ENCODE measurements at regions not wholly inside any gene's neighbourhood (a gene's known extent, or its start where the extent isn't known, plus 50 kb on each side); places are given as distances from the start of the nearest gene placed in this dataset.

GRCh38 chr16:75899163-75899562 is 172.9 kb upstream of the CPHXL start:
- Histone ChIP-seq H3K4me1 (ENCODE audit: control insufficient read depth in 1 of 2, insufficient read depth in 2 of 2, low read length in 2 of 2) (no peaks in the 10 kb centered on the region), H3K27me3 (ENCODE audit: low read depth, low read length) (no peaks in the 10 kb centered on the region), H3K9me3 (ENCODE audit: control insufficient read depth in 1 of 2, low read length in 2 of 2) (no peaks in the 10 kb centered on the region), H3K4me3 (ENCODE audit: low read depth in 1 of 2, low read length in 2 of 2) (no peak overlapping the region), H3K36me3 (ENCODE audit: control insufficient read depth in 1 of 2, insufficient read depth in 2 of 2, low read length in 2 of 2) (no peaks in the 10 kb centered on the region), H3K27ac (ENCODE audit: low read length) (no peak overlapping the region)

GRCh38 chr16:75908331-75909117 is 182.2 kb upstream of the CPHXL start:
- no peak overlapping the region for H3K27ac ChIP-seq (ENCODE audit: low read length)
- no peaks in the 10 kb centered on the region for H3K27me3 ChIP-seq (ENCODE audit: low read depth, low read length)
- H3K4me1 ChIP-seq (ENCODE audit: control insufficient read depth in 1 of 2, insufficient read depth in 2 of 2, low read length in 2 of 2): no peaks in the 10 kb centered on the region
- H3K4me3 ChIP-seq (ENCODE audit: low read depth in 1 of 2, low read length in 2 of 2): no peak overlapping the region
- H3K9me3 ChIP-seq (ENCODE audit: control insufficient read depth in 1 of 2, low read length in 2 of 2): no peaks in the 10 kb centered on the region
- no peaks in the 10 kb centered on the region for H3K36me3 ChIP-seq (ENCODE audit: control insufficient read depth in 1 of 2, insufficient read depth in 2 of 2, low read length in 2 of 2)

GRCh38 chr16:75909746-75910145 is 183.5 kb upstream of the CPHXL start:
- Histone ChIP-seq H3K36me3 (ENCODE audit: control insufficient read depth in 1 of 2, insufficient read depth in 2 of 2, low read length in 2 of 2) (no peaks in the 10 kb centered on the region), H3K27me3 (ENCODE audit: low read depth, low read length) (no peaks in the 10 kb centered on the region), H3K4me3 (ENCODE audit: low read depth in 1 of 2, low read length in 2 of 2) (no peak overlapping the region), H3K9me3 (ENCODE audit: control insufficient read depth in 1 of 2, low read length in 2 of 2) (no peaks in the 10 kb centered on the region), H3K4me1 (ENCODE audit: control insufficient read depth in 1 of 2, insufficient read depth in 2 of 2, low read length in 2 of 2) (no peaks in the 10 kb centered on the region), H3K27ac (ENCODE audit: low read length) (no peak overlapping the region)

- H3K27me3 ChIP-seq (ENCODE audit: low read depth, low read length): no peaks in the 10 kb centered on the region
- no peak overlapping the region for H3K27ac ChIP-seq (ENCODE audit: low read length)
- no peak overlapping the region for H3K4me3 ChIP-seq (ENCODE audit: low read depth in 1 of 2, low read length in 2 of 2)
- no peaks in the 10 kb centered on the region for H3K9me3 ChIP-seq (ENCODE audit: control insufficient read depth in 1 of 2, low read length in 2 of 2)
- no peaks in the 10 kb centered on the region for H3K36me3 ChIP-seq (ENCODE audit: control insufficient read depth in 1 of 2, insufficient read depth in 2 of 2, low read length in 2 of 2)
- no peaks in the 10 kb centered on the region for H3K4me1 ChIP-seq (ENCODE audit: control insufficient read depth in 1 of 2, insufficient read depth in 2 of 2, low read length in 2 of 2)
Observed at GRCh38 chr16:75911896-75912295, 185.6 kb upstream of the CPHXL start.

- Histone ChIP-seq H3K36me3 (ENCODE audit: control insufficient read depth in 1 of 2, insufficient read depth in 2 of 2, low read length in 2 of 2) (no peaks in the 10 kb centered on the region), H3K27ac (ENCODE audit: low read length) (no peak overlapping the region), H3K27me3 (ENCODE audit: low read depth, low read length) (no peaks in the 10 kb centered on the region), H3K4me3 (ENCODE audit: low read depth in 1 of 2, low read length in 2 of 2) (no peak overlapping the region), H3K4me1 (ENCODE audit: control insufficient read depth in 1 of 2, insufficient read depth in 2 of 2, low read length in 2 of 2) (no peaks in the 10 kb centered on the region), H3K9me3 (ENCODE audit: control insufficient read depth in 1 of 2, low read length in 2 of 2) (no peaks in the 10 kb centered on the region)
Observed at GRCh38 chr16:75913958-75914357, 187.7 kb upstream of the CPHXL start.

- no peaks in the 10 kb centered on the region for H3K36me3 ChIP-seq (ENCODE audit: control insufficient read depth in 1 of 2, insufficient read depth in 2 of 2, low read length in 2 of 2)
- H3K9me3 ChIP-seq (ENCODE audit: control insufficient read depth in 1 of 2, low read length in 2 of 2): no peaks in the 10 kb centered on the region
- H3K4me3 ChIP-seq (ENCODE audit: low read depth in 1 of 2, low read length in 2 of 2): no peak overlapping the region
- H3K27me3 ChIP-seq (ENCODE audit: low read depth, low read length): no peaks in the 10 kb centered on the region
- no peak overlapping the region for H3K27ac ChIP-seq (ENCODE audit: low read length)
- H3K4me1 ChIP-seq (ENCODE audit: control insufficient read depth in 1 of 2, insufficient read depth in 2 of 2, low read length in 2 of 2): no peaks in the 10 kb centered on the region
Observed at GRCh38 chr16:75916451-75916850, 190.2 kb upstream of the CPHXL start.

GRCh38 chr16:75918109-75918508 is 191.8 kb upstream of the CPHXL start:
- Histone ChIP-seq H3K4me3 (ENCODE audit: low read depth in 1 of 2, low read length in 2 of 2) (no peak overlapping the region), H3K9me3 (ENCODE audit: control insufficient read depth in 1 of 2, low read length in 2 of 2) (no peaks in the 10 kb centered on the region), H3K4me1 (ENCODE audit: control insufficient read depth in 1 of 2, insufficient read depth in 2 of 2, low read length in 2 of 2) (no peaks in the 10 kb centered on the region), H3K27me3 (ENCODE audit: low read depth, low read length) (no peaks in the 10 kb centered on the region), H3K27ac (ENCODE audit: low read length) (no peak overlapping the region), H3K36me3 (ENCODE audit: control insufficient read depth in 1 of 2, insufficient read depth in 2 of 2, low read length in 2 of 2) (no peaks in the 10 kb centered on the region)

- Histone ChIP-seq H3K27me3 (ENCODE audit: low read depth, low read length) (no peaks in the 10 kb centered on the region), H3K4me3 (ENCODE audit: low read depth in 1 of 2, low read length in 2 of 2) (no peak overlapping the region)
Observed at GRCh38 chr16:75919664-75920063, 193.4 kb upstream of the CPHXL start.

GRCh38 chr16:75921281-75921680 is 195.0 kb upstream of the CPHXL start:
- no peaks in the 10 kb centered on the region for H3K36me3 ChIP-seq (ENCODE audit: control insufficient read depth in 1 of 2, insufficient read depth in 2 of 2, low read length in 2 of 2)
- H3K4me3 ChIP-seq (ENCODE audit: low read depth in 1 of 2, low read length in 2 of 2): no peak overlapping the region
- H3K4me1 ChIP-seq (ENCODE audit: control insufficient read depth in 1 of 2, insufficient read depth in 2 of 2, low read length in 2 of 2): no peaks in the 10 kb centered on the region
- H3K27ac ChIP-seq (ENCODE audit: low read length): no peak overlapping the region
- no peaks in the 10 kb centered on the region for H3K9me3 ChIP-seq (ENCODE audit: control insufficient read depth in 1 of 2, low read length in 2 of 2)
- no peaks in the 10 kb centered on the region for H3K27me3 ChIP-seq (ENCODE audit: low read depth, low read length)

More at GRCh38 chr16:75919664-75920063, 193.4 kb upstream of the CPHXL start:
- no peaks in the 10 kb centered on the region for H3K9me3 ChIP-seq (ENCODE audit: control insufficient read depth in 1 of 2, low read length in 2 of 2)
- no peaks in the 10 kb centered on the region for H3K4me1 ChIP-seq (ENCODE audit: control insufficient read depth in 1 of 2, insufficient read depth in 2 of 2, low read length in 2 of 2)
- no peaks in the 10 kb centered on the region for H3K36me3 ChIP-seq (ENCODE audit: control insufficient read depth in 1 of 2, insufficient read depth in 2 of 2, low read length in 2 of 2)
- H3K27ac ChIP-seq (ENCODE audit: low read length): no peak overlapping the region

- Histone ChIP-seq H3K27me3 (ENCODE audit: low read depth, low read length) (no peaks in the 10 kb centered on the region), H3K27ac (ENCODE audit: low read length) (no peak overlapping the region), H3K4me3 (ENCODE audit: low read depth in 1 of 2, low read length in 2 of 2) (no peak overlapping the region), H3K4me1 (ENCODE audit: control insufficient read depth in 1 of 2, insufficient read depth in 2 of 2, low read length in 2 of 2) (no peaks in the 10 kb centered on the region), H3K9me3 (ENCODE audit: control insufficient read depth in 1 of 2, low read length in 2 of 2) (no peaks in the 10 kb centered on the region), H3K36me3 (ENCODE audit: control insufficient read depth in 1 of 2, insufficient read depth in 2 of 2, low read length in 2 of 2) (no peaks in the 10 kb centered on the region)
Observed at GRCh38 chr16:75922250-75922649, 196.0 kb upstream of the CPHXL start.

- Histone ChIP-seq H3K9me3 (ENCODE audit: control insufficient read depth in 1 of 2, low read length in 2 of 2) (no peaks in the 10 kb centered on the region), H3K27ac (ENCODE audit: low read length) (no peak overlapping the region), H3K4me1 (ENCODE audit: control insufficient read depth in 1 of 2, insufficient read depth in 2 of 2, low read length in 2 of 2) (no peaks in the 10 kb centered on the region), H3K36me3 (ENCODE audit: control insufficient read depth in 1 of 2, insufficient read depth in 2 of 2, low read length in 2 of 2) (no peaks in the 10 kb centered on the region), H3K27me3 (ENCODE audit: low read depth, low read length) (no peaks in the 10 kb centered on the region), H3K4me3 (ENCODE audit: low read depth in 1 of 2, low read length in 2 of 2) (no peak overlapping the region)
Observed at GRCh38 chr16:75924397-75924796, 198.1 kb upstream of the CPHXL start.

- H3K9me3 ChIP-seq (ENCODE audit: control insufficient read depth in 1 of 2, low read length in 2 of 2): peaks cover 0 to 2% of the 10 kb centered on the region in 2 donors
- H3K27ac ChIP-seq (ENCODE audit: low read length): no peak overlapping the region
- no peaks in the 10 kb centered on the region for H3K4me1 ChIP-seq (ENCODE audit: control insufficient read depth in 1 of 2, insufficient read depth in 2 of 2, low read length in 2 of 2)
- H3K4me3 ChIP-seq (ENCODE audit: low read depth in 1 of 2, low read length in 2 of 2): no peak overlapping the region
- no peaks in the 10 kb centered on the region for H3K27me3 ChIP-seq (ENCODE audit: low read depth, low read length)
- H3K36me3 ChIP-seq (ENCODE audit: control insufficient read depth in 1 of 2, insufficient read depth in 2 of 2, low read length in 2 of 2): no peaks in the 10 kb centered on the region
Observed at GRCh38 chr16:75927810-75928209, 201.5 kb upstream of the CPHXL start.
